ENCODE measurements at regions not wholly inside any gene's neighbourhood (a gene's known extent, or its start where the extent isn't known, plus 50 kb on each side); places are given as distances from the start of the nearest gene placed in this dataset.
"Not testable (repeated sequence)": the region's sequence is repeated elsewhere in the genome, so short reads cannot be mapped to it uniquely, and the experiment has no call there.

DNA sequence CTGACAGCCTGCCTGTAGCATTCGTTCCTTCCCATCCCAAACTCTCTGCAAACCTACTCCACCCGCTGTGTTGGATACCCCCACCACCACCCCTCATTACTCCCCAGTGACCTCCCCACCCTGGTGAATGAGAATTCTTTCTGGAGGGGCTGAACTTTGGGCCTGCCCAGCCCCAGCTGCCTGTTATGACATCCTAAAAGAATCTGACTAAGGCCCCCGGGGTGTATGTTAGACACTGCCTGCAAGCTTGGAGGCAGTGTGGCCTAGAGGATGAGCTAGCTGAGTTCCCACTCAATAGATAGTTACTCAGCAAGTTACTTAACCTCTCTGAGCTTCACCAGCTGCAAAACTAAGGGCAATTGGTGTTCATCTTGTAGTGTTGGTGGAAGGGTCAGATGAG, 110.2 kb upstream of the FGGY start:
- ATAC-seq, result no peak

DNA sequence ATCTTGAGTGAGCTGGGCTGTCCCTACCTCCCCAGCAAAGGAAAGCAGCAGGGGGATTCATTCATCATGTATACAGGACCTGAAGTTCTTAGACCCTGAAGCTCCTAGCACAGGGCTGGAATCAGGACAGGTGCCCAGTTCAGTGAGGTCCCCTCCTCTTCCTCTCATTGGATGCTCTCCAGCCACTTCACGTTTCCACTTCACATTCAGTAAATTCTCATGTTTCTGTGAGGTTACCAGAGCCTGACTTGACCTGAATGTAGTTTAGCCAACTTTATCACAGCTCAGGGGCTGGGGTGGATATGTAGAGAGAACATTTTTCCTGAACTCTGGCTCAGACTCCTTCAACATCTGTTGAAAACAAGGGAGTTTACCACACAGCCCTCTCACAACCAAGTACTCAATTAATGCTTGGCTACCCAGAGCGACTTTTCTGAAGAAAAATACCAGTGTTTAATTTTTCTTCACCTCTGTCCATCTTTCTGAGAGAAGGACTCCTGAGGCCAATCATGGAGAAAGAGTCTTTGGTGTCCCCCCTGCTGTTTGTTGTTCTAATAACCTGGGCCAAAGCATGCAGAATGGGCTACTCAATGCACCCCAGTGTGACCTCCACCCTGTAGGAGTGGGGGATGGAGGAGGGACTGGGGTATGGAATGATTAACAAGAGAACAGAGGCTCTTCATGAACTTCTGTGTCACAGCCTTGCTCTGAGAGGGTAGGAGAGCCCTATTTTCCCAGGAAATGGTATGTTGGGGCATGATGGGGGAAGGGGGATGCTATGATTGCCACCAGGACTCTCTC, 108.3 kb upstream of the FGGY start:
- no peak for ATAC-seq

DNA sequence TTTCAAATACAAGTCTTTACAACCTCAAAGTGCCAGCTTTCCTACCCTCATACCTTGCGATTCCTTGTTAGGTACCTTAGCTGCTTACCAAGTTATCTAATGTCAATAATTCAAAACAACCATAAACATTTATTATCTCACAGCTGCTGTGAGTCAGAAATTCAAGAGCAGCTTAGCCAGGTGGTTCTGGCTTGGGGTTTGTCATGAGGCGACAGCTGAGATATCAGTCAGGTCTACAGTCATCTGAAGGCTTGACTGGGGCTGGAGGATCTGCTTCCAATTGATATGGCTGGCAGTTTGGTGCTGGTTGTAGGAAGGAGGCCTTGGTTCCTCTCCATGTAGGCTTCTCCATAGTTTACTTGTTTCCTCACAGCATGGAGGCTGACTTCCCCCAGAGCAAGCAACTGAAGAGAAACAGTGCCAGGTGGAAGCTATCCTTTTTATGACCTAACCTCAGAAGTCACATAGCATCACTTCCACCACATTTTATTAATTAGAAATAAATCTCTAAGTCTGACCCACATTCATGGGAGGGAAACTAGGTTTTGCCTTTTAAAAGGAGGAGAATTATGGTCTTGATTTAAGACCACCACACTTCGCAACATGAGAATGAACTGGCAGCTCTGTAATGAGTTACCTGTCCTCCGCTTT, 103.3 kb upstream of the FGGY start:
- no peak for ATAC-seq

DNA sequence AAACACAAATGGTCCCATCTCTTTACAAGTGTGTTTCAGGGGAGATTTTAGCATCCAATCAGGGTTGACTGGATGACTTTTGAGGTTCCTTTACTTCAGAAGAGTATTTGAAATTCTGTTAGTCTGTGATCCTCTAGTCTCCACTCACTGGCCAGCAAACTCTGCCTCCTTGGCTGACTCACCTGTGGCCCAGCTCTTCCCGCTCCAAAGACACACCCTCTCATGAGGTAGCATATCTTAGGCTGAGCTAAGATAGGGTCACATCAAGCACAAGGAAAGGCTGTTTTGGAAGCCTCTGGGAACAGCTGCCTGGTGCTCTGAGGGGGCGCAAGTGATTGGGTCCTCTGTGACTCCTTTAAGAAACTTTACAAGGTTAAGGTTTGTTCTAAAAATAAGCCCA, 102.3 kb upstream of the FGGY start:
- ATAC-seq, result no peak

GRCh38 chr1:59195151-59195550, 101.7 kb upstream of the FGGY start:
- no peak for ATAC-seq

DNA sequence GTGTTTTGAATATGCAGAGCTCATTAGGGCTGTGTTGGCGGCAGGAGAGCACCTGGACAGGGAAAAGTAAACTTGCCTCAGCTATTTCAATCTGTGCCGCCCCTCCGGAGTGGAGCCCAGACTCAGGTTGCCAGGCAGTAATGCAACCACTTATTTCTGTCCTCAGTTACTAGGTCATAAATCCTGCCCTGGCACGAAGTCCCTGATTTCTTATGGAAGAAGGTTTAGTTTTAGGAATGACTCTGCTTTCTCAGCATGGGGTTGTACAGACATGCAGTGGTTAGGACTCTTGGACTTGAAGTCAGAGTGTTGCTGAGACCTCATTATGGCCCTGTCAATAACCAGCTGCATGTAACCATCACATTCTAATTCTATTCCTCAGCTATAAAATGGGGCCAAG, 98.3 kb upstream of the FGGY start:
- no peak for ATAC-seq

DNA sequence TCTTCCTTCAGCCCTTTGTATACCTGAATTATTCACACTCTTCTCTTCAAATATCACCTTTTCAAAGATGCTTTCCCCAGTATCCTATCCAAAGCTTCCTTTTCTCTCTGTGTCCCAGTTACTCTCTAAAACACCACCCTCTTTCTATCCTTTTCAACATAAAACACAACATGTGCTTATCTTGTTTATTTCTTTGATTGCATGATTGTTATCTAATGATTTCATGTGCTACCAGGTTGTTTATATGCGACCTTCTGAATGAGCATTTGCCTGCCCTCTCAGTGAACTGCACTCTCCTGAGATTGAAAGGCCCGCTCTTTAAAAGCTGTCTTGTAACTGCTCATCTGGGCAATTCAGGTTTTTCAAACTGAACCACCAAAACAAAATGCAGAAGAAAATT, 97.7 kb upstream of the FGGY start:
- no peak for ATAC-seq

DNA sequence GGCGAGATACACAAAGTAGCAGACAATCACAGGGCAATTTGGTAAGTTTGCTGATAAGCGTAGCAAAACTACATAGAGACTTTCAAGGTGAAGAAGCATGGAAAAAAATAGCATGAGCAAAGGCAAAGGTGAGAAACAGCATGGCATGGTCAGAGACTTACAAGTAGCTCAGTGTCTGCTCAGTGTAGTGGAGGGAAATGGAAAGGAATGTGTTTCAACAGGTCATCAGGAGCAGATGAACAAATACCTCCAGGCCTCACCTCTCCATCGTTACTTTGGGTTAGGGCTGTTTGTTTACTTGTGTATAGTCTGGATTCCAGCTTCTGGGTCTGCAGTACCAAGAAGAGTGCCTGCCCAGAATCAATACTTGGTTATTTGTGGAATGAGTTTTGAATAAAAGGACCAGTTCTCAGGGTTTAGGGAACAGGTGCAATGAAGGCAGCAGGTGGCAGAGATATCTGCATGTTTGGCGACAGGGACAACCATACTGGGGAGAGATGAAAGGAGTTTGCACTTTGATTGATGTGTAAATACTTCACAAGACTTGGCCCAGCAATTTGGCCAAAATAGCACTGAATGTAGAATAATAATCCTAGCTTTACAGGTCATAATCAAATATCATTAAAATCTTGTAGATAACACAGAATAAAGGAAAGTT, 97.0 kb upstream of the FGGY start:
- ATAC-seq, result no peak

- no peak for ATAC-seq
These were observed 95.6 kb upstream of the FGGY start for GRCh38 chr1:59201341-59201740.

DNA sequence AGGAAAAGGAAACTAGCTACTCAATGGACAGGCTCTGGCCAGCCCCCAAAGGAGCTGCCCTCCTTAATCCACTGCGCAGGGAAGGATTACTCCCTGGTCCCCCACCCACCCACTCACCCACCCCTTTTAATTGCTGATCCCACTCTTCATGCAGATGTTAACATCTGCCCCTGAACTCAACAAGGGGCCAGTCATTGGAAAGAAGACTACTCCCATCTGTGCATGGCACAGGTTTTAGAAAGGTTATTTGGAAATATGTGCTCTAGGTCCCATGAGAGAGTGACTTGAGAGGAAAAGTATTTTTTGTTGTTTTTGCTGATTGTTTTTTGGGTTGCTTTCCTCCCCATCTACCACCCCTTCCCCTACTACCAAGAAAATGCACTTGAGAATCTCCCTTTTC, 94.4 kb upstream of the FGGY start:
- no peak for ATAC-seq

GRCh38 chr1:59204001-59204400, 92.9 kb upstream of the FGGY start:
- no peak for ATAC-seq

- not testable (repeated sequence) for ATAC-seq
These were observed 90.3 kb upstream of the FGGY start for GRCh38 chr1:59206616-59207015.

GRCh38 chr1:59210430-59210829, 86.5 kb upstream of the FGGY start:
- not testable (repeated sequence) for ATAC-seq

GRCh38 chr1:59212706-59213105, 84.2 kb upstream of the FGGY start:
- no peak for ATAC-seq

DNA sequence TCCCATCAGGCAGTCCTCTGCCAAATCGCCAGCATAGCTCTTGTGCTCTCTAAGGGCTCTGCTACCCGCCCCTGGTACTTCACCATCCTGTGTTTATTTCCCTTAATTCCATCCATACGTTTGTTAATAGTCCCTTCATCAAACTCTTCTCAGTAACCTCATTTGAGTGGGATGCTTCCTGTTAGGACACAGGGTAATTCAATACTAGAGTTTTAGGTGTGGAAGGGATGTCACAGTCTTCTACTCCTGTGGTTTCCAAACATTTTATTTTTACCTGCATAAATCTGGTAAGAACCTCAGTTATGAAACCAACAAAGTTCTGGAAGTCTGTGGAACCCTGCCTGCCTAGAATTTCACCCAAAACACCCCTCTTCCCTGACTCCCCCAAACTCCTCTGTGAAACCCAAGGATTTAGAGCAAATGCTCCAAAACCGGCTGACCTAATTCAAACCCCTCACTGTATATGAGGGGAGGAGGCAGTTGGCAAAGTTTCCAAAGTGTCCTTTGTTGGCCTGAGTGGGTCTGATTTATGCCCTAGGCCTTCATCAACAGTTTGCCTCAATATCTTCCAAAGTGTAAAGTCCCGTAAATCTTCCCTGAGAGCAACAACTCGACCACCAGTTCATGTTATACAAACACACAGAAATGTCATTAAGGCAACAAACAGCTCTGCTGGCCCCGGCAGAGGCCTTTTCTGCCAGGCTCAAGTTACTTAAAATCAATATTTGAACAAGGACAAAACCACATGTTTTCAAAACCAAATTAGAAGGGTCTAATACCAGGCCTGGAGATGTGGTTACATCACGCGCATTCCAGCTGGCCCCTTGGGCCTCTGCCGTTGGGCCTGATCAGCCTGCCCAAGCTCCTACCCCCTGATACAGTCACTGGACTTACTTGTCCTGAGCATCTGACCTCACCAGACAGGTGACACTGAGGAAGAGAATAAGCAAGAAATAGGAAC, 82.4 kb upstream of the FGGY start:
- ATAC-seq, result no peak

GRCh38 chr1:59215766-59216291, 81.1 kb upstream of the FGGY start:
- no peak for ATAC-seq

- not testable (repeated sequence) for ATAC-seq
These were observed 79.5 kb upstream of the FGGY start for GRCh38 chr1:59217439-59217838.

DNA sequence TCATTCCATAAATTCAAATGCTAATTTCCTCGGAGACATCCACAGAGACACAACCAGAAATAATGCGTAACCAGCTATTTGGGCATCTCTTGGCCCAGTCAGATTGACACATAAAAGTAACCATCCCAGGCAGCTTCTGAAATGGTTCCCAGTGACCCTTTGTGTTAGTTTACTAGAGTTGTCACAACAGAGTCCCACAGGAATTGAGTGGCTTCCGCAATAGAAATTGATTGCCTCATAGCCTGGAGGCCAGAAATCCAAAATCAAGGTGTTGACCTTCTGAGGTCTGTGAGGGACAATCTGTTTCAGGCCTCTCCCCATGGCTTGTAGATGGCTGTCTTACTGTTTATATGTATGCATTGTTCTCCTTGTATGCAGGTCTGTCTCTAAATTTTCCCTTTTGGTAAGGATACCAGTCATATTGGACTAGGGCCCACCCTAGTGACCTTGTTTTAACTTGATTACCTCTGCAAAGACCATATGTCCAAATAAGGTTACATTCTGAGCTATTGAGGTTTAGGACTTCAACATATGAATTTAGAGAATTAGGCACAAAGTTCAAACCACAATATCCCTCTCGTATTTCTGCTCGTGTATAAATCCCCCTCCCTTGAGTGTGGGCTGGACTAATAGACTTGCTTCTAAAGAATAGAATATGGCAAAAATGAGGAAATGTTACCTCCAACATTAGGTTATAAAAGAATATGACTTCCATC, 78.2 kb upstream of the FGGY start:
- ATAC-seq, result no peak

- ATAC-seq, result no peak
These were observed 77.0 kb upstream of the FGGY start for GRCh38 chr1:59219916-59220315.

DNA sequence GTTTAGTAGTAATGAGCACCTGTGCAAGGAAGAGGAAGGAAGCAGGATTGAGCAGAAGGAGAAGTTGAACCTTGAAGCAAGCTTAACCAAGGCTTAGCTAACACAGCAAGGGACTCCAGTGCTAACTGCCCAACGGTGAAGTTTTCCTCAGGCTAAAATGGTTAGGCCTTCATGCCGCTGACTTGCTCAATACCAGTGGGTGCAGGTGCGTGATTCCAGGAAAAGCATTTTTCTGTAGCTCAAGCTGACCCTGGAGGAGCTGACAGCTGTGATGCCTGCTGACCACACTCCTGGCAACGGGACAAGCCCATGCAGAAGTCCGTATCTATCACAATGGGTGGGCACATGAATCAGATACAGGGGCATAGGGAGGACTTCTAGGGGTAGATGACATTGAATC, 76.5 kb upstream of the FGGY start:
- ATAC-seq, result no peak

GRCh38 chr1:59223198-59223597, 73.7 kb upstream of the FGGY start:
- ATAC-seq, result no peak
